HFFc6 (cell line): ENCODE measurements at regions not wholly inside any gene's neighbourhood (a gene's known extent, or its start where the extent isn't known, plus 50 kb on each side); places are given as distances from the start of the nearest gene placed in this dataset.
"Not testable (repeated sequence)": the region's sequence is repeated elsewhere in the genome, so short reads cannot be mapped to it uniquely, and the experiment has no call there.

Source experiments
- DNase-seq: peaks from one replicate; pipeline ENCODE4 v3.0.0-alpha.2; 2018
- H3K27ac Mint-ChIP-seq: 2 replicates; pipeline ENCODE4 v1.8.0; 2020; ENCODE audit warnings: mild to moderate bottlenecking, mixed read lengths
- H3K27me3 Mint-ChIP-seq: 2 replicates; pipeline ENCODE4 v1.8.0; 2021; ENCODE audit warnings: mild to moderate bottlenecking, moderate library complexity, mixed read lengths; ENCODE audit not compliant: insufficient read depth
- H3K36me3 Mint-ChIP-seq: 2 replicates; pipeline ENCODE4 v1.8.0; 2021; ENCODE audit warnings: low read depth, mixed read lengths
- H3K4me1 Mint-ChIP-seq: 2 replicates; pipeline ENCODE4 v1.8.0; 2020; ENCODE audit warnings: low read depth, mixed read lengths
- H3K4me3 Mint-ChIP-seq: 2 replicates; pipeline ENCODE4 v1.8.0; 2020; ENCODE audit warnings: mild to moderate bottlenecking, moderate library complexity, mixed read lengths
- H3K9me3 Mint-ChIP-seq: 2 replicates; pipeline ENCODE4 v1.8.0; 2020; ENCODE audit warnings: mild to moderate bottlenecking, mixed read lengths
- TF ChIP-seq, protein P1 (sequence below): fragments of 200-600 bp; sonication (generic); IDR thresholded peaks from 2 replicates; pipeline ENCODE4 v1.5.0; 2021; ENCODE audit warnings: antibody characterized with exemption, mild to moderate bottlenecking

DNA sequence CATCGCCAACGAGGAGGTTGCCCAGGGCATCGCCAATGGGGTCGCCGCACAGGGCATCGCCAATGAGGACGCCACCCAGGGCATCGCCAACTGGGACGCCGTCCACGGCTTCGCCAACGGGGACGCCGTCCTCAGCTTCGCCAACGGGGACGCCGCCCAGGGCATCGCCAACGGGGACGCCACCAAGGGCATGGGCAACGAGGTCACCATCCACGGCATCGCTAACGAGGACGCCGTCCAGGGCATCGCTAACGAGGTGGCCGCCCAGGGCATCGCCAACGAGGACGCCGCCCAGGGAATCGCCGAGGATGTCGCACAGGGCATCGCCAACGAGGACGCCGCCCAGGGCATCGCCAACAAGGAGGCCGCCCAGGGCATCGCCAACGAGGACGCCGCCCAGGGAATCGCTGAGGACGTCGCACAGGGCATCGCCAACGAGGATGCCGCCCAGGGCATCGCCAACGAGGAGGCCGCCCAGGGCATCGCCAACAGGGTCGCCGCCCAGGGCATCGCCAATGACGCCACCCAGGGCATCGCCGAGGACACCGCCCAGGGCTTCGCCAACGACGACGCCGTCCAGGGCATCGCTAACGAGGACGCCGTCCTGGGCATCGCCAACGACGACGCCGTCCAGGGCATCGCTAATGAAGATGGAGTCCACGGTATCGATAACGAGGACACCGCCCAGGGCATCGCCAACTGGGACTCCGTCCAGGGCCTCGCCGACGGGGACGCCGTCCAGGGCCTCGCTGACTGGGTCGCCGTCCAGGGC is 945.7 kb downstream of the TUBA3C start:
- Mint-ChIP-seq H3K27ac (no peak overlapping the region), H3K9me3 (peaks cover 4% of the 10 kb centered on the region; the same call in 1 of the 2 replicates), H3K36me3 (no peaks in the 10 kb centered on the region), H3K4me3 (no peak overlapping the region), H3K27me3 (no peaks in the 10 kb centered on the region), H3K4me1 (no peaks in the 10 kb centered on the region)
- no peak for DNase-seq
- TF ChIP-seq, protein P1, sequence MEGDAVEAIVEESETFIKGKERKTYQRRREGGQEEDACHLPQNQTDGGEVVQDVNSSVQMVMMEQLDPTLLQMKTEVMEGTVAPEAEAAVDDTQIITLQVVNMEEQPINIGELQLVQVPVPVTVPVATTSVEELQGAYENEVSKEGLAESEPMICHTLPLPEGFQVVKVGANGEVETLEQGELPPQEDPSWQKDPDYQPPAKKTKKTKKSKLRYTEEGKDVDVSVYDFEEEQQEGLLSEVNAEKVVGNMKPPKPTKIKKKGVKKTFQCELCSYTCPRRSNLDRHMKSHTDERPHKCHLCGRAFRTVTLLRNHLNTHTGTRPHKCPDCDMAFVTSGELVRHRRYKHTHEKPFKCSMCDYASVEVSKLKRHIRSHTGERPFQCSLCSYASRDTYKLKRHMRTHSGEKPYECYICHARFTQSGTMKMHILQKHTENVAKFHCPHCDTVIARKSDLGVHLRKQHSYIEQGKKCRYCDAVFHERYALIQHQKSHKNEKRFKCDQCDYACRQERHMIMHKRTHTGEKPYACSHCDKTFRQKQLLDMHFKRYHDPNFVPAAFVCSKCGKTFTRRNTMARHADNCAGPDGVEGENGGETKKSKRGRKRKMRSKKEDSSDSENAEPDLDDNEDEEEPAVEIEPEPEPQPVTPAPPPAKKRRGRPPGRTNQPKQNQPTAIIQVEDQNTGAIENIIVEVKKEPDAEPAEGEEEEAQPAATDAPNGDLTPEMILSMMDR = no peak

DNA sequence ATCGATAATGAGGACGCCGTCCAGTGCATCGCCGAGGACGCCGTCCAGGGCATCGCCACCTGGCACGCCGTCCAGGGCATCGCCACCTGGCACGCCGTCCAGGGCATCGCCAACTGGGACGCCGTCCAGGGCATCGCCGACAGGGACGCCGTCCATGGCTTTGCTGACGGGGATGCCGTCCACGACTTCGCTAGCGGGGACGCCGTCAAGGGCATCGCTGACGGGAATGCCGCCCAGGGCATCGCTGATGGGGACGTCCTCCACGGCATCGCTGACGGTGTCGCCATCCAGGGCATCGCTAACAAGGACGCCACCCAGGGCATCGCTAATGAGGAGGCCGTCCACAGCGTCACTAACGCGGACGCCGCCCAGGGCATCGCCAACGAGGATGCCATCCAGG is 946.5 kb downstream of the TUBA3C start:
- no peaks in the 10 kb centered on the region for H3K4me1 Mint-ChIP-seq
- no peak overlapping the region for H3K27ac Mint-ChIP-seq
- peaks cover 4% of the 10 kb centered on the region; the same call in 1 of the 2 replicates for H3K9me3 Mint-ChIP-seq
- H3K27me3 Mint-ChIP-seq = no peaks in the 10 kb centered on the region
- no peak overlapping the region for H3K4me3 Mint-ChIP-seq
- TF ChIP-seq, protein P1 = no peak
- H3K36me3 Mint-ChIP-seq = no peaks in the 10 kb centered on the region
- no peak for DNase-seq

DNA sequence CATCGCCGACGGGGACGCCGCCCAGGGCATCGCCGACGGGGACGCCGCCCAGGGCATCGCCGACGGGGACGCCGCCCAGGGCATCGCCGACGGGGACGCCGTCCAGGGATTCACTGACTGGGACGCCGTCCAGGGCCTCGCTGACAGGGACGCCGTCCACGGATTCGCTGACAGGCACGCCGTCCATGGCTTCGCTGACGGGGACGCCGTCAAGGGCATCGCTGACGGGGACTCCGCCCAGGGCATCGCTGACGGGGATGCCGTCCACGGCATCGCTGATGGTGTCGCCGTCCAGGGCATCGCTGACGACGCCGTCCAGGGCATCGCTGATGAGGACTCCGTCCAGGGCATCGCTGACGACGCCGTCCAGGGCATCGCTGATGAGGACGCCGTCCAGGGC is 947.2 kb downstream of the TUBA3C start:
- not testable (repeated sequence) for DNase-seq, H3K27ac Mint-ChIP-seq, H3K27me3 Mint-ChIP-seq, H3K4me1 Mint-ChIP-seq, H3K4me3 Mint-ChIP-seq, H3K36me3 Mint-ChIP-seq, H3K9me3 Mint-ChIP-seq

DNA sequence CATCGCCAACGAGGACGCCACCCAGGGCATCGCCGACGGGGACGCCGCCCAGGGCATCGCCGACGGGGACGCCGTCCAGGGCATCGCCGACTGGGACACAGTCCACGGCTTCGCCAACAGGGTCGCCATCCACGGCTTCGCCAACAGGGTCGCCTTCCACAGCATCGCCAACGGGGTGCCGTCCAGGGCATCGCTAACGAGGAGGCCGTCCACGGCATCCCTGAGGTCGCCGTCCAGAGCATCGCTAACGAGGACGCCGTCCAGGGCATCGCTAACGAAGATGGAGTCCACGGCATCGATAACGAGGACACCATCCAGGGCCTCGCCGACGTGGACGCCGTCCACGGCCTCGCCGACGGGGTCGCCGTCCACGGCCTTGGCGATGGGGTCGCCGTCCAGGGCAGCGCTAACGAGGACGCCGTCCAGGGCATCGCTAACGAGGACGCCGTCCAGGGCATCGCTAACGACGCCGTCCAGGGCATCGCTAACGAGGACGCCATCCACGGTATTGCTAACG is 947.8 kb downstream of the TUBA3C start:
- peaks cover 3% of the 10 kb centered on the region; the same call in 1 of the 2 replicates for H3K9me3 Mint-ChIP-seq
- no peak overlapping the region for H3K27ac Mint-ChIP-seq
- H3K27me3 Mint-ChIP-seq = no peaks in the 10 kb centered on the region
- DNase-seq = no peak
- TF ChIP-seq, protein P1 = no peak
- no peak overlapping the region for H3K4me3 Mint-ChIP-seq
- H3K4me1 Mint-ChIP-seq = no peaks in the 10 kb centered on the region
- no peaks in the 10 kb centered on the region for H3K36me3 Mint-ChIP-seq

DNA sequence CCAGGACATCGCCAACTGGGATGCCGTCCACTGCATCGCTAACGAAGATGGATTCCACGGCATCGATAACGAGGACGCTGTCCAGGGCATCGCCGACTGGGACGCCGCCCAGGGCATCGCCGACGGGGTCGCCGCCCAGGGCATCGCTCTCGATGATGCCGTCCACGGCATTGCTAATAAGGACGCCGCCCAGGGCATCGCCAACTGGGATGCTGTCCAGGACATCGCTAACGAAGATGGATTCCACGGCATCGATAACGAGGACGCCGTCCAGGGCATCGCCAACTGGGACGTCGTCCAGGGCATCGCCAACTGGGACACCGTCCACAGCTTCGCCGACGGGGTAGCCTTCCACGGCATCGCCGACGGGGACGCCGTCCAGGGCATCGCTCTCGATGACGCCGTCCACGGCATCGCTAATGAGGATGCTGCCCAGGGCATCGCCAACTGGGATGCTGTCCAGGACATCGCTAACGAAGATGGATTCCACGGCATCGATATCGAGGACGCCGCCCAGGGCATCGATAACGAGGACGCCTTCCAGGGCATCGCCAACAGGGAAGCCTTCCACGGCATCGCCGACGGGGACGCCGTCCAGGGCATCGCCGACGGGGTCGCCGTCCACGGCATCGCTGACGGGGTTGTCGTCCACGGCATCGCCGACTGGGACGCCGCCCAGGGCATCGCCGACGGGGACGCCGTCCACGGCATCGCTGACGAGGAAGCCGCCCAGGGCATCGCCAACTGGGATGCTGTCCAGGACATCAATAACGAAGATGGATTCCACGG is 948.4 kb downstream of the TUBA3C start:
- Mint-ChIP-seq H3K4me1 (no peaks in the 10 kb centered on the region), H3K27me3 (no peaks in the 10 kb centered on the region)
- TF ChIP-seq, protein P1 = no peak

More for the DNA sequence above, 948.4 kb downstream of the TUBA3C start:
- H3K36me3 Mint-ChIP-seq = no peaks in the 10 kb centered on the region
- H3K9me3 Mint-ChIP-seq = no peaks in the 10 kb centered on the region
- H3K4me3 Mint-ChIP-seq = no peak overlapping the region
- H3K27ac Mint-ChIP-seq = no peak overlapping the region
- DNase-seq = no peak
